Activated gamma-delta T cell treated with anti-CD3 and anti-CD28 coated beads, Interleukin-2, amount 50 U/mL, for 16 hours (primary cell): ENCODE measurements at regions not wholly inside any gene's neighbourhood (a gene's known extent, or its start where the extent isn't known, plus 50 kb on each side); places are given as distances from the start of the nearest gene placed in this dataset.
"Not testable (repeated sequence)": the region's sequence is repeated elsewhere in the genome, so short reads cannot be mapped to it uniquely, and the experiment has no call there.

ENCODE experiments used
- DNase-seq: peaks from one replicate; pipeline ENCODE4 v3.0.0-alpha.2; 2020; ENCODE audit warnings: low read depth

DNA sequence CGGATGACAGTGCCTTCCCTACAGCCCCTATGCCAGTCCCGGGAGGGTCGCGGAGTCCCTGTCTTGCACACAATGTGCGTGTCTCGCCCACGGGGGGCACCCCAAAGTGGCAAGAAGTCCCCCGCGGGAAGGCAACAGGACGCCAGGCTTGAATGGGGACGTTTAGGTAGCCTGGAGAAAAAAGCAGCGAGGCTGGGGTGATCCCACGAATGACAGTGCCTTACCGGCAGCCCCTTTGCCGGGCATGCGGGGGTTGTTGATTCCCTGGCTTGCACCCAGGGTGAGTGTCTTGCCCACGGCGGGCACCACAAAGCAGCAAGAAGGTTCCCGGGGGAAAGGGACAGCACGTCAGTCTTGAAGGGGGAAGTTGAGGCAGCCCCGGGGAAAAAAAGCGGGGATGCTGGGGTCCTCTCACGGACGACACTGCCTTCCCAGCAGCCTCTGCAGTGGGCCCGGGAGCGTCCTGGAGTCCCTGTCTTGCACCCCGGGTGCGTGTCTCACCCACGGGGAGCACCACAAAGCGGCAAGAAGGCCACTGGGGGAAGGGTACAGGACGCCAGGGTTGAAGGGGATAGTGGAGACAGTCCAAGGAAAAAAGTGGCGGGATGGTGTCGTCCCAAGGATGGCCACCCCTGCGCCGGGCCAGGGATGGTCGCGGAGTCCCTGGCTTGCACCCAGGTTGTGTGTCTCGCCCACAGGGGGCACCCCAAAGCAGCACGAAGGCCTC lies 156.8 kb upstream of the ALG10B start:
- no peak for DNase-seq

DNA sequence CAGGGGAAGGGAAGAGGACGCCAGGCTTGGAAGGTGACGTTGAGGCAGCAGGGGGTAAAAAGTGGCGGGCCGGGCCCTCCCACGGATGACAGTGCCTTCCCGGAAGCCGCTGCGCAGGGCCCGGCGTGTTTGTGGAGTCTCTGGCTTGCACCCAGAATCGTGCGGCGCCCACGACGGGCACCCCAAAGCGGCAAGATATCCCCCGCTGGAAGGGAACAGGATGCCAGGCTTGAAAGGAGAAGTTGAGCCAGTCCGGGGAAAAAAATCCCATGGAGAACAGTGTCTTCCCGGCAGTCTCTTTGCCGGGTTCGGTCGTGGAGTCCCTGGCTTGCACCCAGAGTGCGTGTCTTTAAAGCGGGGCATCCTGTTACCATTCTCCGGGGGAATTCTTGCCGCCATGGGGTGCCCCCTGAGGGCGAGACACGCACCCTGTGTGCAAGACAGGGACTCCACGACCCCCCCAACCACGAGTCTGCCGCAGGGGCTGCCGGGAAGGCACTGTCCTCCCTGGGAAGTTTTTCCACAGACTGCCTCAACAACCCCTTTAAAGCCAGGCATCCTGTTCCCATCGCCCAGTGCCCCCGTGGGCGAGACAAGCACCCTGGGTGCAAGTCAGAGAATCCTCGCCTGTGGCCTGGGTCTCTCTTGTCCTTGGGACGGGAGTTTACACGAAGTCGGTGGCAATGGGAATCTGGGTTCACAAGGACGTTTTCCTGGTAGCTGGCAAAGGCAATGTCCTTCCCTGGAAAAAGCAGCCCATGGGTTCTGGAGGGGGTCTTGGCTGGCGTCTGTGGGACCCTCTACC lies 156.1 kb upstream of the ALG10B start:
- no peak for DNase-seq

DNA sequence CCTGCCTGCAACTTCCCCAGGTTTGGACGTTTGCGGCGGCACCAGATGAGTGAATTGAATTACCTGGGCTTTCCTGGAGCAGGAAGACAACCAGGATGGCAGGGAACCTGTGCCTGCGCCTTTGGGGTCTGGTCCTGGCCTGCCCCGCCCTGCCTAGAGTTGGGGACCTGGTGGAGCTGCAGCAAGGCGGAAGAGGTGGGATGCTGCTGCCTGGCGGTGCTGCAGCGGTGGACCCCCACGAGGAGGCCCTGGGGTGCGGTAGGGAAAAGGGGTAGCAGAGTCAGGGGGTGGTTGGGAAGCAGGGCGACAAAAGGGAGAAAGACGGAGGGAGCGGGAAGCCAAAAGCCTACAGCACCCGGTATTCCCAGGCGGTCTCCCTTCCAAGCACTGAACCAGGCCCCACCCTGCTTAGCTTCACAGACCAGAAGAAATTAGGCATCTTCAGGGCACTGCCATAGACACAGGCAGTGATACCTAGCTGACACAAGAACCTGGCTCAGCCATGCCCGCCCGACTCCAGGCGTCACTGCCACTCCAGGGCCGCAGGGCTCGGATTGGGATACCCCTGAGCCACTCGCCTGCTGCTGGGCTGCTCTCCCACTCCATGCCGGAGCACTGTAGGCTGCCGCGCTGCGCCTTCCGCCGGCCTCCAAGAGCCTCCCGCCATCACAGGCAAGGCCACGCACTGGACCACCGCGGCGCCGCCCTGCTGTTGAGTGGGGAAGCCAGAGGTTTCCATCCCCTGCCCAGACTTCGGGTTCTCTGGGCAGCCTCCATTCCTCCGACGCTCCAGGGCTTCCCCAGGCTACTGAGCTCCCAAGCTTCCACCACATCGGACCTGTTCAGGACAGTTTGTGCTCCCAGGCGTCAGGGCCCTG lies 155.2 kb upstream of the ALG10B start:
- DNase-seq = no peak

DNA sequence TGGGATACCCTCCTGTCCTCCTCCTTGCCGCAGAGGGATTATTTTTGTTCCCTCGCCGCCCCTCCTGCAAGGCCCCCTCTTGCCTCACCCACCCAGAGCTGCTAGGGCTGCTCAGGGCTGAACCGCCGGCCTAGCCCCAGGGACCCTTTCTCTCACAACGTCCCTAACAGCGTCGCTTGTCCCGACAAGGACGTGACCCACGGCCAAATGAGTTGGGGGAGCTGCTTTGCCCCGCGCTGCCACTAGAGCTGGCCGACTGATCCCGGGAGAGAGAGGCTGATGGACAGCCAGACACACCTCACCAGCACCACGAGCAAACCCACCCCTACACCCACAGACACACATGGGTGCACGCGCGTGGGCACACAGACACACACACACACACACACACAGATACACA lies 154.6 kb upstream of the ALG10B start:
- DNase-seq = no peak

DNA sequence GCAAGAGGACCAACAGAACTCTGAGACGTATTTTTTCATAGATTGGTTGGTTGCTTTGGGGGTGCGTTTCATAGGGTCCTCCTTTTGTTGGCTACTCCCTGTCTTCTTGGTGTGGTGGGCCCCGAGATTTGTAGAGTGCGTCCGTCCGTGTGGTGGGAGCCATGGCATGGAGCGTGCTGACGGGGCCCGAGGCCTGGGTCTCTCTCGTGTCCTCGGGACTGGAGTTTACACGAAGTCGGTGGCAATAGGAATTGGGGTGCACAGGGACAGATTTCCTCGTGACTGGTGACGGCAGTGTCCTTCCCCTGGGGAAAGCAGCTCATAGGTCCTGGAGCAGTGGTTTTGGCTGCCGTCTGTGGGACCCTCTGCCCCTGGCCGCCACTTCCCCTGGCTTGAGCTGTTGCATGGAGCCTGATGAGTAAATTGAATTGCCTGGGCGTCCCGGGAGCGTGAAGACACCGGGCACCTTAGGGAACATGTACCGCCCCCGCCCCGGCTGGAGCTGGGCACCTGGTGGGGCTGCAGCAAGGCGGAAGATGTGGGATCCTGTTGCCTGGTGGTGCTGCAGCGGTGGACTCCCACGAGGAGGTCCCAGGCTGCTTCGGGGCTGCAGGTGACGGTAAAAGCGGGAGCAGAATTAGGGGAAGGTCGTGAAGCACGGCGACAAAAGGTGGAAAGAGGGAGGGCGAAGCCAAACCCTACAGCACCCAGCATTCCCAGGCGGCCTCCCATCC lies 153.7 kb upstream of the ALG10B start:
- no peak for DNase-seq

DNA sequence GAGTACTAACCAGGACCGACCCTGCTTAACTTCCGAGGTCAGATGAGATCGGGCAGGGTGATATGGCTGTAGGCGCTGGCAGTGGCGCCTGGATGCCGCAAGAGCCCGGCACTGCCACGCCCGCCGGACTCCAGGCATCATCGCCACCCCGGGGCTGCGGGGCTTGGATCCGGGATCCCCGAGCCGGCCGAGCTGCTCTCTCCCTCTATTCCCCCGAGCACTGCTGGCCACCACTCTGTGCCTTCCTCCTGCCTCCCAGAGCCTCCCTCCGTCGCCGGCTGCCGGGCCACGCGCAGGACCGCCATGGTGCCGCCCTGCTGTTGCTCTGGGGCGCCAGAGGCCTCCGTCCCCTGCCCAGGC lies 153.2 kb upstream of the ALG10B start:
- no peak for DNase-seq

DNA sequence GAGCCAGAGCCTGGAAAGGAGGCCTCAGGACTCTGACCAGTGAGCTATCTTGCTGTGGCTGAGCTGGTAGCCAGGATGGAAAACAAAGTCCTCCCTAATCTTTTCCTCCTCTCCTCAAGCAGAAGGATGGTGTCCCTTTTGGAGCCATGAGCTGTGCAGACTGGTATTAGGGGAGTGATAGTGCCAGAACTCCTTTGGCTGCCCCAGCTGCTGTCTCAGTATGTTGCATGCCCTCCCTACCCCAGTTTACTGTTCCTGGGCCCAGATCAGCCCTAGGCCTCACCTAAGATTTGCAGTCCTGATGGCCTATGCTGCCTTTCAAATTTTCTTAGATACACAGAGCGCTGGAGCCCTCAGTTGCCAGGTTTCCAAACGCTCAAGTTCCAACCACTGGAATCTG lies 150.3 kb upstream of the ALG10B start:
- no peak for DNase-seq

DNA sequence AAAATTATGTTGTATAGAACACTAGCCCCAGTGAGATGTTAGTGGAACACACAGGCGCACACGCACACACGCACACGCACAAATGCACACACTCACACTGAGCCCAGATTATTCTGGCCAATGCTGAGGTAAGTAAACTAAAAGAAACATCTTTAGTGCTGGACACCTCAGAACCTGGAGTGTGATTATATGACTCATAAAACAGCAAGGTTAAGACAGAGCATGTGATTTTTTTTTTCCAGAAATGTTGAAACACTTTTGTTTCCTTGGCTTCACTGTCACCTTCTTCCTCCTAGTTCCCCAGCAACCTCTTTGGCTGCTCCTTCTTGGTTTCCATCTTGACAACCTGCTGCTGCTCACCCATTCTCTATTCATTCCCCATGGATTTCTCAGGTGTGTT lies 141.0 kb upstream of the ALG10B start:
- DNase-seq = no peak

DNA sequence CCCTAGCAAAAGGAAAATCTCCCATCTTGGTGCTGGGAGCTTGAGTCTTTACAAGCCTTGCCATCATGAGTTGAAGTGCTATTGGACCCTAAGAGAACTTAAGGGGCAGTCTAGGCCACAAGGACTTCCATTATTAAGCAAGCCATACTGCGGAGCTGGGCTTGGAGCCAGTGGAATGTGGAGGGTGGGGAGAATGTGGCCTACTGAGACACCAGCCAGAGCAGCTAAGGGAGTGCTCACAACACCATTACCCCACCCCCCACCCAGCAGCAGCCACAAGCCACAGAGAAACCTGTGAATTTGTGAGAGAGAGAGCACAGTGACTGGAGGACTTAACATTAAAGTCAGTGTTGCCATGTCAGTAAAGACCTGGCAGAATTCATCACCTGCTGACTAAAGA lies 133.0 kb upstream of the ALG10B start:
- not testable (repeated sequence) for DNase-seq

DNA sequence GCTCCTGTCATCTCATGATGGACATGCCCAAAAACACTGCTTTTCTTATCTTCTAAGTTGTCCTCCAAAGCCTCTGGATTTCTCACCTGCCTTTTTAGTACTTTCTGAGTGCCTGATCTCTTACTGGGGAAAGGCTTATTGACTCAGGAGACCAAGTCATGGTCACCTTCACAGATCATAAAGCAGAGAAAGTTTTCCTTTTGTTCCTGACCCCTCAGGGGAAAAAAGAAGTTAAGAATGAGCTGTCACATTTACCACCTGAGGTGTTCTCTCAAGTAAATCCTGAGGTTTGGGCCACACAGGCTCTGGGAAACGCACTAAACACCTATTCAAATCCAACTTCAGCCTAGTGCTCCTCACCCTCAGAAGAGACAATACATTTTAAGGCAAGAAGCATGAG lies 119.3 kb upstream of the ALG10B start:
- not testable (repeated sequence) for DNase-seq

DNA sequence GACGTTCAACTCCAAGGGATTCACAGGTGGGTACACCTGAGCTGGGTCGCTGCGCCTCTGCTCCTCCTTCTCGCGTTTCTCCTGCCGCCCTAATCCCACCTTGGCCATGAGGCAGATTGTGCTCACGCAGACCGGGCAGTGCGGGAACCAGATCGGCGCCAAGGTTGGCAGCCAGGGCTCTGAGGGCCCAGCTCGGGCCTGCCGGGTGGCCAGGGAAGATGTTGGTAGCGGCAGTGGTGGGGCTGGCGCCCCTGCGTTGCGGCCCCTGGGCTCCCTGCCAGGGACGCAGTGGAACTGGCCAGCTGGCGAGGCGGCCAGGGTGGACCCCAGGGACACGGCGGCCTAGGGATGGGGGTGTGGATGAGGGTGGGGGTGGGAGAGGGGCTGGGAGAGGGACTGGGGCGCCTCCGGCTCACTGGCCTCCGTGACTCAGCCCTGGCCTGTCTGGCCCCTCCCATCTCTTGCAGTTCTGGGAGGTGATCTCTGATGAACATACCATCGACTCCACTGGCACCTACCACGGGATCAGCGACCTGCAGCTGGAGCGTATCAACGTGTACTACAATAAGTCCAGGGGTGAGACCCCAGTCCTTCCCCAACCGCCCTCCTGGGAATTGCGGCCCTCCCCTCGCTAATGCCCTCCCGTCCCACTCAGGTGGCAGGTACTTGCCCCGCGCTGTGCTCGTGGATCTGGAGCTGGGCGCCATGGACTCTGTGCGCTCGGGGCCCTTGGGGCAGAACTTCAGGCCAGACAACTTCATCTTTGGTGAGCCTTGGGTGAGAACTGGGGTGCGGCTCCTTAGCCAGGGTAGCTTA lies 114.9 kb upstream of the ALG10B start:
- DNase-seq = no peak

DNA sequence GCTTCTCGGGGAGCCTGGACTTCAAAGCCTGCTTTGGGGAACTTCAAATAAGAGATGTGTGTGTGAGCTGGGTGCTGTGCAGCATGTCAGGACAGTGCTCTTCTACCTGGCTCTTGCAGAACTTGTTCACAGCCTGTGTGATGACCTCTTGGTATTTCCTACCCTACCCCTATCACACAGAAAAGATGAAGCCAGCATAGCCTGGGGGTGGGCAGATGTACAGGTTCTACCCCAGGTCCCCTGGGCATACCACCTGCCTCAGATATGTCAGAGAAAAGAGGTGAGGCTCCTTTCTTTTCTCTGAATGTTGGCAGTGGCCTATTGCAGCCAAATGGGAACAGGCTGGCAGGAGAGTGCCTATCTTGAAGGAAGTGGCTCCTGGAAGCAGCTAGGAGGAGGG lies 111.7 kb upstream of the ALG10B start:
- DNase-seq = no peak

DNA sequence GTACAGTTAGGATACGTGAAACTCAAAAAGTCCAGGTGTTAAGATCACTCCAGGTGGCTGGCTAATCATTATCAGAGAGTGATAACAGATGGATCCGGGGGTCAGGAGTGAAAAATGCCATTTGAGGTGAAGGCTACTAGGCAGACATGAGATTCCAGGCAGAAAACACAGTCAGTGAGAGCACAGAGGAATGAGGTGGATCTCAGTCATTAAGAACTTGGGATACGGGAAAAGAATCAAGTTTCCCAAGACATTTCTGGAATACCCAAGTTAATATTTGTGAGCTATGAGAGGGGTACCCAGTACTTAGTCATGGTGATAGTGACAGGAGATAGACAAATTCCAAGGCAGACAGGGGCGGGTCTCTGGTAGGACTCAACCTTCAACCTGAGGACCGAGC lies 94.6 kb upstream of the ALG10B start:
- no peak for DNase-seq

DNA sequence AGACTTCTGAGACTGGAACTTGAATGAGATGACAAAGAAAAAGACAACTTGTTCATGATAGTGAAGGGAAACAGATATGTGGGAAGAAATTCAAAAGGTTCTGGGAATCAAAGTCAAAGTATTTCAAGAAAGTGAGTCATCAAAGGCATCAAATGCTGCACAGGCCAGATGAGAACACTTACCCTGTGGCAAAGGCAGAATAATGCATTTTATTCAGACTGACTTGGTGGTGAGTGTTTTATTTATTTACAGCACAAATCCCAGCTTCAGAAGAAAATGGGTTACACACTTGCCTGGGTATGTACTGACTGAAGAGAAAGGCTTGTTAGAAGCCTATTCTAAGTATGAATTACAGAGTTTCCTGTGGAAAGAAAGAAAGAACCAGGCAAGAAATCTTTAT lies 78.2 kb upstream of the ALG10B start:
- not testable (repeated sequence) for DNase-seq

DNA sequence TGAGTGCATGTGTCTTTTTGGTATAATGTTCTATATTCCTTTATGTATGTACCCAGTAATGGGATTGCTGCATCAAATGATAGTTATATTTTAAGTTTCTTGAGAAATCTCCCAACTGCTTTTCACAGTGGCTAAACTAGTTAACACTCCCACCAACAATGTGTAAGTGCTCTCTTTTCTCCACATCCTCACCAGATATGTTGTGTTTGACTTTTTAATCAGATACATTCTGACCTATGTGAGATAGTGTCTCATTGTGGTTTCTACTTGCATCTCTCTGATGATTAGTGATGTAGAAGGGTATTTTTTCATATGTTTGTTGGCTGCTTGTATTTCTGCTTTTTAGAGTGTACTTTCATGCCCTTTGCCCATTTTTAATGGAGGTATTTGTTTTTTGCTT lies 62.8 kb upstream of the ALG10B start:
- no peak for DNase-seq

DNA sequence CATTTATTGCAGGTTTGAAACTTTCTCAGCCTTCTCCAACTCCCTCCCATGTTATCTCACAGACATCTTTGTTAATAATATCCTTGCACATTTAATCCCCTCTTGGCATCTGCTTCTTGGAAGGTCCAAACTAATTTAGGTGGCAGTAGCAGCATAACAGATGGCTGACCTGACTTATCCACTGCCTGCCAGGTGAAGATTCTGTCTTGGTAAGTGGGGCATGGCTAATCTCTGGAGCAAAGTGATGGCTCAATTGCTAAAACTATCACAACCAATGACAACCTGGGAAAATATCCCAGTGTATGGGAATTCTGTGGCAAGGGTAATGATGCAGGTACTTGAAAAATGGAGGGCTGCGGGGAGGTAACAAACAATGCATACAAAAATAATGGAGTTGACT lies 58.2 kb upstream of the ALG10B start:
- DNase-seq = no peak
